Thymus (tissue), 11 donors: ENCODE measurements at regions not wholly inside any gene's neighbourhood (a gene's known extent, or its start where the extent isn't known, plus 50 kb on each side); places are given as distances from the start of the nearest gene placed in this dataset.

ENCODE experiments used
- DNase-seq, 9 donors: peaks; one replicate each; pipeline ENCODE4 v3.0.0-alpha.2; 2013; ENCODE audit warnings: low spot score in 9 of 9, low read depth in 6 of 9, missing footprints in 1 of 9
- H3K27ac ChIP-seq, 2 donors: one replicate each; pipeline ENCODE4 v1.5.1; 2013; ENCODE audit warnings: control low read depth in 1 of 2, low read depth in 1 of 2, low read length in 1 of 2, mild to moderate bottlenecking in 1 of 2, moderate library complexity in 1 of 2
- H3K27me3 ChIP-seq, 2 donors: one replicate each; pipeline ENCODE4 v1.5.1; 2013; ENCODE audit warnings: low read length in 1 of 2; ENCODE audit not compliant: control insufficient read depth in 2 of 2, insufficient read depth in 1 of 2
- H3K36me3 ChIP-seq, 2 donors: one replicate each; pipeline ENCODE4 v1.5.1; 2013; ENCODE audit warnings: low read length in 1 of 2, mild to moderate bottlenecking in 1 of 2, moderate library complexity in 1 of 2; ENCODE audit not compliant: control insufficient read depth in 2 of 2, insufficient read depth in 2 of 2
- H3K4me1 ChIP-seq, 2 donors: one replicate each; pipeline ENCODE4 v1.5.1; 2013; ENCODE audit warnings: low read length in 2 of 2; ENCODE audit not compliant: control insufficient read depth in 2 of 2, insufficient read depth in 2 of 2
- H3K4me3 ChIP-seq, 2 donors: one replicate each; pipeline ENCODE4 v1.5.1; 2013; ENCODE audit warnings: low read length in 2 of 2, control low read depth in 1 of 2, mild to moderate bottlenecking in 1 of 2
- H3K9me3 ChIP-seq, 2 donors: one replicate each; pipeline ENCODE4 v1.5.1; 2013; ENCODE audit warnings: low read length in 1 of 2, mild to moderate bottlenecking in 1 of 2; ENCODE audit not compliant: control insufficient read depth in 2 of 2, insufficient read depth in 1 of 2
- WGBS: extraction: QIAGEN DNeasy Blood & Tissue Kit; methylation state at CpG from one replicate; pipeline ENCODE4 v1.1.7; 2013; 5-methylcytosine and 5-hydroxymethylcytosine counted together
- donor health status: healthy.

DNA sequence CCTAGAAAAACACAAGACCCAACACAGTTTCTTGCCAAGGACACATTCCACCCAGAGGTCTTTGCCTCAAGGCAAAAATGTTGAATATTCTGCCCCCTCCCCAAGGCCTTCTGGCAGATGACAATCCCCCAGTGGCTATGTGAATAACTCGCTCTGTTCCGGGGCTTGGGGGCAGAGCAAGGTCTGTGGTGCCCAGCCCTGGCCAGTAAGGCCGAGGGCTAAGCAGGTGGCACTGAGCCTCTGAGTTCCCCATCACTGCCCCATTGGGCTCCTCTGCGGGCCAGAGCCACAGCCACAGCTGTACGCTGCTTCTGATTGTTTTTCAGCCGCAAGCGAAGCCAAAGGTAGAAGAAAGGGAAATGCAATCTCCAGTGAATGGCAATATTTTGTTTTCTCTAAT is 567.9 kb downstream of the CCDC171 start:
- Histone ChIP-seq H3K4me1 (no peaks in the 10 kb centered on the region), H3K27me3 (no peaks in the 10 kb centered on the region), H3K27ac (no peak overlapping the region), H3K36me3 (no peaks in the 10 kb centered on the region), H3K4me3 (no peak overlapping the region), H3K9me3 (no peaks in the 10 kb centered on the region)
- WGBS: 97% methylated on average over 7 of the region's 7 CpGs
- no peak for DNase-seq

DNA sequence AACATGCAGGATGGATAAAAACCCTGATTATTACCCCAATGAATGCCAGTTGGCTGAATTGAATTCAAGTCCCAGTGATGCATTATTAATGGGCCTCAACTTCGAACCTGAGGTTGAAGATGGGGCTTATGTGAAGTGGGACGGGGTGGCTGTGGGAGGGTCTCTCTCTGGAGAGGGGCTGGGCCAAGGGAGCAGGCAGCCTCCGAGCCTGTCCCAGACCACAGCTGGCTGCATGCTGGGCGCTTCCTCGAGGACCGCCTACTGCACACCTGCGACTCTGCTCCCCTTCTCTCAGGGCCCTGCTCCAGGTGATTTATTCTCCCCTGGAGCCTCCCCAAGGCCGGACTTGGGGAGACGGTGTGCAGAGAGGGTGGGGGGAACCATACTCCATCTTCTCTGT is 568.3 kb downstream of the CCDC171 start:
- Histone ChIP-seq H3K9me3 (no peaks in the 10 kb centered on the region), H3K27me3 (no peaks in the 10 kb centered on the region), H3K27ac (no peak overlapping the region), H3K36me3 (no peaks in the 10 kb centered on the region), H3K4me1 (no peaks in the 10 kb centered on the region), H3K4me3 (no peak overlapping the region)
- WGBS: 94% methylated on average over 9 of the region's 9 CpGs
- DNase-seq: no peak

DNA sequence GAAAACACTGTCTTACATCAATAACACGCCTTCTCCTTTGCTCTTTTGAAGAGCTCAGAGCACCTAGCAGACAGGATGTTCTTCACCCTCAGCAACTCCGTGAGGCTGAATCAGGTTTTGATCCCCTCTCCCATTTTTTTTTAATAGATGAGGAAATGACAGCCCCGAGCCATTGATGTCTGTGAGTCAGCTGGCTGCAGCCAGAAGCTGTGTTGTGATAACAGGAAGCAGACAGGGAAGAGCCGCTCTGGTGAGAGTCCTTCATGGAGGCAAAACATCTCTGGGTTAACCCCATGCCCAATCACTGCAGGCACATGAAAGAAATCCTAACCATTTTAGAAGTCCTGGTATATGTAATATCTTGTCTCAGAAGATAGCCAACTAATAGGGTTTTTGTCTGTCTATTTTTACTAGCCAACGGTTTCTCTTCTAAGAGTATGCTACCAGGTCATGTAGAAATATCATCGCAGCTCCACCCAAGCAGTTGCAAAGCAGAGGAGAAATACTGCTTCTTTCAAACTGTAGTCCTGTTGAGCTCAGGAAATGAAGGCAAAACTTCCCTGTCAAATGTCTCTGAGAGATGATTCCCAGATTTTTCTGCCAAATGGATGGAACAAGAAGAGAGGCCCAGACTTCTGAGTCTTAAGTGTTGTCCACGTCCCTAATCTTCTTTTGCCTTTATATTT is 568.9 kb downstream of the CCDC171 start:
- H3K27ac ChIP-seq: no peak overlapping the region
- H3K4me1 ChIP-seq: no peaks in the 10 kb centered on the region
- no peaks in the 10 kb centered on the region for H3K36me3 ChIP-seq
- H3K27me3 ChIP-seq: no peaks in the 10 kb centered on the region
- no peaks in the 10 kb centered on the region for H3K9me3 ChIP-seq
- WGBS: 91% methylated on average over 7 of the region's 7 CpGs
- H3K4me3 ChIP-seq: no peak overlapping the region
- no peak for DNase-seq

DNA sequence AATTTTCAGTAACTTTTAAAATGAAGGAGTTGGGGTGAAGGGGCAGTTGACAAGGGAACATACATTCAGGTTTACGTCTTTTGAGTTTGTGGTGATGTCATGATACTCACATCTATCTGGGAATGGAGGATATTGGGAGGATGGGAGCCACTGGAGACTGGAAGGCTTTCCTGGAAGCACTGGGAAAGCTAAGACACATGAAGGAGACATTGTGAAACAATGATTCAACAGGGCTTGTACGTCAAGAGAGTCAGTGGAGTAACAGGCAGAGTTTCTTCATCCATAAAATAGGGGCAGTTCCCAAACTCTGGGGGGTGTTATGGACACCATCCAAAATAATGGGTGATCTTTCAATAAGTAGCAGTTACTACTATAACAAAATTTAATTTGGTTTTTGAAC is 572.8 kb downstream of the CCDC171 start:
- Histone ChIP-seq H3K27me3 (no peaks in the 10 kb centered on the region), H3K36me3 (no peaks in the 10 kb centered on the region), H3K9me3 (no peaks in the 10 kb centered on the region), H3K27ac (no peak overlapping the region), H3K4me3 (no peak overlapping the region), H3K4me1 (no peaks in the 10 kb centered on the region)
- 98% methylated on average over 2 of the region's 2 CpGs for WGBS
- no peak for DNase-seq

- no peak overlapping the region for H3K4me3 ChIP-seq
- no peak overlapping the region for H3K27ac ChIP-seq
- DNase-seq: no peak
- H3K4me1 ChIP-seq: no peaks in the 10 kb centered on the region
- WGBS: 79% methylated on average over 2 of the region's 2 CpGs
- H3K27me3 ChIP-seq: no peaks in the 10 kb centered on the region
- no peaks in the 10 kb centered on the region for H3K9me3 ChIP-seq
- H3K36me3 ChIP-seq: no peaks in the 10 kb centered on the region
Measured at GRCh38 chr9:16126042-16126441, 573.2 kb downstream of the CCDC171 start.

DNA sequence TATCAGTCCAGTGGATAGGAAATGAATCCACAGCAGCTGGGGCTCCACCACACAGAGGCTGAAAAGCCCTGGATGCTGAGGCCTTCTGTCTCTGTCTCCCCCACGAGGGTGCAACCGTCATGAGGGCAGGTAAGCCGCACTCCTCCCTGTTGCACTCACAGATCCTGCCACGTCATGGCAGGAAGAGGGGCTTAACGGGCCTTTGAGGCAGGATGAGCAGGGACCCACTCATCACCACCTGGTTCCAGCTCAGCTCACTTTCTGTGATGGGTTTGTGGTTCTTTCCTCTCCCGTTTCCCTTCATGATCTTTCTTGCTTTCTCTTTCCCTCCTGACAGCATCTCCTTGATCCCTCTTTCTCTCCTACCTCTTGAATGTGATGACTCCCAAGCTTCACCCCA is 575.2 kb downstream of the CCDC171 start:
- DNase-seq: no peak
- 89% methylated on average over 6 of the region's 6 CpGs for WGBS
- Histone ChIP-seq H3K27me3 (no peaks in the 10 kb centered on the region), H3K4me1 (no peaks in the 10 kb centered on the region), H3K4me3 (no peak overlapping the region), H3K36me3 (no peaks in the 10 kb centered on the region), H3K27ac (no peak overlapping the region), H3K9me3 (no peaks in the 10 kb centered on the region)

DNA sequence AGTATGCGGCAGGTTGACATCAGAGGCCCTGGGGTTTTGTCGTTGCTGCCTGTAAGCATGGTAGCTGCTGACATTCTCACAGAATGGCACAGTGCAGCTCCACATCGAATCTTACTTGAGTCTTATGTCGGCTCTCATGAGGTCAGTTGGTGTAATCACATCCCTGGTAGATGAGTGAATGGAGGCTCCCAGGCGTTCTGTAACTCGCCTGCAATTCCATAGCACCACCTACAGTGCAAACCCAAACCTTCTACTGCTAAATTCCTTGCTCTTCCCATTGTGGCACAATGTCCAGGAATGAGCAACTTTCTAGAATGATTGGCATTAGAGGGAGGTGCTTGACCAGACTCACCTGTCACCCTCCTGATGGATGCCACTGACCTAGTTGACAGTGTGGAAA is 578.4 kb downstream of the CCDC171 start:
- Histone ChIP-seq H3K27ac (no peak overlapping the region), H3K36me3 (no peaks in the 10 kb centered on the region), H3K9me3 (peaks cover 0 to 5% of the 10 kb centered on the region in 2 donors), H3K27me3 (no peaks in the 10 kb centered on the region), H3K4me3 (no peak overlapping the region), H3K4me1 (peaks cover 0 to 3% of the 10 kb centered on the region in 2 donors)
- WGBS: 95% methylated on average over 6 of the region's 6 CpGs
- no peak for DNase-seq

DNA sequence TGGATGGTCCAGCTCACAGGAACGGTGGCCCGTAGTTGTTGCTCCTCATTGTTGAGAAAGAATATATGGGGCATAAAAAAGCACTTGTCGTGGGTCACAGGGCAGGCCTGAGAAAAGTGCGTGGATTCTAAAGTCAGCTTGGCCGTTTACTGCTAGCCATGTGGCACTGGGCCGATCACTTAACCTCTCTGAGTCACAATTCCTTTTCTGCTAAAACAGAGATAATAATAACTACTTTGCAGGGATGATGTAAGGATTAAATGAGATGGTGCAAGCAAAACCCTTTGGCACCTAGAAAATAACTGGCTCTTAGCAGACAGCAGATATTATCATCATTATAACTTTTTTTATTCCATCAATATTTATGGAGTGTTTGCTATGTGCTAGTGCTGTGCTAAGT is 579.7 kb downstream of the CCDC171 start:
- 97% methylated on average over 6 of the region's 6 CpGs for WGBS

GRCh38 chr9:16133032-16133431 is 580.2 kb downstream of the CCDC171 start:
- Histone ChIP-seq H3K27me3 (no peaks in the 10 kb centered on the region), H3K36me3 (no peaks in the 10 kb centered on the region), H3K4me3 (no peak overlapping the region), H3K9me3 (peaks cover 0 to 5% of the 10 kb centered on the region in 2 donors), H3K4me1 (peaks cover 0 to 3% of the 10 kb centered on the region in 2 donors), H3K27ac (no peak overlapping the region)
- DNase-seq: no peak

More for the DNA sequence above, 579.7 kb downstream of the CCDC171 start:
- Histone ChIP-seq H3K27me3 (no peaks in the 10 kb centered on the region), H3K27ac (no peak overlapping the region), H3K4me1 (peaks cover 0 to 3% of the 10 kb centered on the region in 2 donors), H3K9me3 (peaks cover 0 to 5% of the 10 kb centered on the region in 2 donors), H3K36me3 (no peaks in the 10 kb centered on the region), H3K4me3 (no peak overlapping the region)
- DNase-seq: no peak
